ENCODE measurements at regions not wholly inside any gene's neighbourhood (a gene's known extent, or its start where the extent isn't known, plus 50 kb on each side); places are given as distances from the start of the nearest gene placed in this dataset.
A peak's percentile ranks its signal among the peaks of the same experiment; 100 is the strongest.

- intact Hi-C loops (cut with micrococcal nuclease) = loop anchor here (1.0 kb wide), 1 partner anchor 59 kb away; the partner anchor contains the start of gene PPP2R5A
- no peak for TF ChIP-seq CTCF (IDR thresholded peaks at IDR 0.05)
- H3K27me3 Mint-ChIP-seq (ENCODE audit: low read depth in 2 of 2) = no peaks in the 10 kb centered on the region
- Histone ChIP-seq H3K36me3 (ENCODE audit: control insufficient read depth, insufficient read depth, low read length) (no peaks in the 10 kb centered on the region), H3K27ac (ENCODE audit: low read length) (peak overlapping the region; percentile 88), H3K27me3 (ENCODE audit: control insufficient read depth, insufficient read depth, low read length) (no peaks in the 10 kb centered on the region), H3K4me3 (ENCODE audit: low read length) (no peak overlapping the region), H3K4me1 (ENCODE audit: control insufficient read depth, insufficient read depth, low read length) (peaks cover 26% of the 10 kb centered on the region), H3K9me3 (ENCODE audit: control insufficient read depth, insufficient read depth, low read length) (no peaks in the 10 kb centered on the region)
- H3K4me1 Mint-ChIP-seq = peaks cover 50 to 55% of the 10 kb centered on the region in 2 donors
- DNase-seq (no peak), ATAC-seq (peak; percentile 20 to 46 (median 32))
- H3K36me3 Mint-ChIP-seq = no peaks in the 10 kb centered on the region
- H3K4me3 Mint-ChIP-seq = peak overlapping the region; percentile 86
- no peaks in the 10 kb centered on the region for H3K9me3 Mint-ChIP-seq
- peak overlapping the region; percentile 90 to 94 for H3K27ac Mint-ChIP-seq
- WGBS (ENCODE audit: insufficient coverage) = 84% methylated on average over 4 of the region's 4 CpGs
Measured at GRCh38 chr1:212225871-212226302, 59.3 kb upstream of the PPP2R5A start.

GRCh38 chr1:212226467-212226866, 58.7 kb upstream of the PPP2R5A start:
- Mint-ChIP-seq H3K36me3 (no peaks in the 10 kb centered on the region), H3K9me3 (no peaks in the 10 kb centered on the region), H3K27ac (peak overlapping the region; percentile 90 to 94), H3K27me3 (ENCODE audit: low read depth in 2 of 2) (no peaks in the 10 kb centered on the region), H3K4me1 (peaks cover 55 to 60% of the 10 kb centered on the region in 2 donors), H3K4me3 (peak overlapping the region; percentile 52)
- no peak for DNase-seq
- whole genome bisulfite sequencing (ENCODE audit: insufficient coverage) = 100% methylated on average over 3 of the region's 3 CpGs
- ATAC-seq = no peak
- peaks cover 26% of the 10 kb centered on the region for H3K4me1 ChIP-seq (ENCODE audit: control insufficient read depth, insufficient read depth, low read length)
- no peaks in the 10 kb centered on the region for H3K36me3 ChIP-seq (ENCODE audit: control insufficient read depth, insufficient read depth, low read length)
- TF ChIP-seq CTCF (IDR thresholded peaks at IDR 0.05) = no peak
- no peaks in the 10 kb centered on the region for H3K9me3 ChIP-seq (ENCODE audit: control insufficient read depth, insufficient read depth, low read length)
- H3K27ac ChIP-seq (ENCODE audit: low read length) = peak overlapping the region; percentile 88
- intact Hi-C loops (cut with micrococcal nuclease) = no loop called here
- no peak overlapping the region for H3K4me3 ChIP-seq (ENCODE audit: low read length)
- no peaks in the 10 kb centered on the region for H3K27me3 ChIP-seq (ENCODE audit: control insufficient read depth, insufficient read depth, low read length)

DNA sequence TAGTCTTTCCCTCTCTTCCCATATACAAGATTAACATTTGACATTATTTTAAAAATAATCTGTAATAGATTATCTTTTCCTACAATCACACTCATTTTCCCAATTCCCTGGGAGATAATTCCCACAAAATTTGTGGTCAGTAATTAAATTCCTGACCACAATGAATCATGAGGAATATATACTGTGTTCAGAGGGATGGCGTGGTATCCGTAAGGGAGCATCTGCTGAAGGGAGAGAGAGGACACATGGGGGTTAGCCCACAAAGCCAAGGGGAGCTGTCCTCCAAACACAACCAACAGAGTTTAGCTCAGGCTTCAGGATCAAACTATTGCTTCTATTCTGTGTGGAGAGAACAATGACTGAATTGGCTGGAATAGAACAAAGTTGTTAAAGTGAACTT, 57.1 kb upstream of the PPP2R5A start:
- TF ChIP-seq CTCF (IDR thresholded peaks at IDR 0.05) = no peak
- no peak overlapping the region for H3K4me3 Mint-ChIP-seq
- ATAC-seq (no peak), DNase-seq (no peak)
- H3K9me3 Mint-ChIP-seq = no peaks in the 10 kb centered on the region
- H3K27ac Mint-ChIP-seq = peak overlapping the region; percentile 75 to 94
- Histone ChIP-seq H3K4me3 (ENCODE audit: low read length) (no peak overlapping the region), H3K36me3 (ENCODE audit: control insufficient read depth, insufficient read depth, low read length) (no peaks in the 10 kb centered on the region), H3K27me3 (ENCODE audit: control insufficient read depth, insufficient read depth, low read length) (no peaks in the 10 kb centered on the region), H3K4me1 (ENCODE audit: control insufficient read depth, insufficient read depth, low read length) (peaks cover 36% of the 10 kb centered on the region), H3K9me3 (ENCODE audit: control insufficient read depth, insufficient read depth, low read length) (no peaks in the 10 kb centered on the region), H3K27ac (ENCODE audit: low read length) (no peak overlapping the region)
- 93% methylated on average over 2 of the region's 2 CpGs for WGBS (ENCODE audit: insufficient coverage)
- H3K4me1 Mint-ChIP-seq = peaks cover 67 to 71% of the 10 kb centered on the region in 2 donors
- intact Hi-C loops (cut with micrococcal nuclease) = no loop called here
- H3K27me3 Mint-ChIP-seq (ENCODE audit: low read depth in 2 of 2) = no peaks in the 10 kb centered on the region
- no peaks in the 10 kb centered on the region for H3K36me3 Mint-ChIP-seq

DNA sequence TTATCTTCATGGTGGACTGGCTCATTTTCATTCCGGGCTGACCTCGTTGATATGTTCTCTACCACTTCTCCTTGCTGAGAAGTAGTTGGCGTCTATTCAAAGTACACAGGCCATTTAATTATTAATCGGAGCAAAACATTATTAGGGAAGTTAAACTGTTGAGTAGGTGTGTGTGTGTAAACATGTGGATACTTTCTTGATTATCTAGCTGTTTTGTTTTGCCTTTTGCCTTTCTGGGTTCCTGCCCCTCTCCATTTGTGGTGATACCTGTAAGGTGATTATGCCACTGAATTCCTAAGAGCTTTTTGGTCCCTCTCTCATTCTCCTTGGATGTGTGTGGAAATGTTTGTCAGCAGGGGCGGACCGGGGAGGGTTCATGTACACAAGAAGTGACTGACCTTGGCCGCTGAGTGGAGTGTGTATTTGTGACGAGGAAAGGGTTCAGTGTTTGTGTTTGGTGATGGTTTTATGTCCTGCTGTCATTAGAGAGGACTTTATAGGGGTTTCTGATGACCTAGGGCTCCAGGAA, 56.6 kb upstream of the PPP2R5A start:
- H3K9me3 ChIP-seq (ENCODE audit: control insufficient read depth, insufficient read depth, low read length) = no peaks in the 10 kb centered on the region
- DNase-seq (no peak), ATAC-seq (no peak)
- H3K4me1 ChIP-seq (ENCODE audit: control insufficient read depth, insufficient read depth, low read length) = peaks cover 36% of the 10 kb centered on the region
- intact Hi-C loops (cut with micrococcal nuclease) = no loop called here
- Mint-ChIP-seq H3K27me3 (ENCODE audit: low read depth in 2 of 2) (no peaks in the 10 kb centered on the region), H3K27ac (peak overlapping the region; percentile 41 to 94), H3K4me1 (peaks cover 73 to 77% of the 10 kb centered on the region in 2 donors), H3K9me3 (no peaks in the 10 kb centered on the region), H3K36me3 (no peaks in the 10 kb centered on the region), H3K4me3 (no peak overlapping the region)
- H3K27me3 ChIP-seq (ENCODE audit: control insufficient read depth, insufficient read depth, low read length) = no peaks in the 10 kb centered on the region
- H3K4me3 ChIP-seq (ENCODE audit: low read length) = no peak overlapping the region
- no peak overlapping the region for H3K27ac ChIP-seq (ENCODE audit: low read length)
- no peak for TF ChIP-seq CTCF (IDR thresholded peaks at IDR 0.05)
- H3K36me3 ChIP-seq (ENCODE audit: control insufficient read depth, insufficient read depth, low read length) = no peaks in the 10 kb centered on the region
- 94% methylated on average over 8 of the region's 8 CpGs for WGBS (ENCODE audit: insufficient coverage)
